ENCODE measurements at regions not wholly inside any gene's neighbourhood (a gene's known extent, or its start where the extent isn't known, plus 50 kb on each side); places are given as distances from the start of the nearest gene placed in this dataset.

- TF ChIP-seq, protein P1, sequence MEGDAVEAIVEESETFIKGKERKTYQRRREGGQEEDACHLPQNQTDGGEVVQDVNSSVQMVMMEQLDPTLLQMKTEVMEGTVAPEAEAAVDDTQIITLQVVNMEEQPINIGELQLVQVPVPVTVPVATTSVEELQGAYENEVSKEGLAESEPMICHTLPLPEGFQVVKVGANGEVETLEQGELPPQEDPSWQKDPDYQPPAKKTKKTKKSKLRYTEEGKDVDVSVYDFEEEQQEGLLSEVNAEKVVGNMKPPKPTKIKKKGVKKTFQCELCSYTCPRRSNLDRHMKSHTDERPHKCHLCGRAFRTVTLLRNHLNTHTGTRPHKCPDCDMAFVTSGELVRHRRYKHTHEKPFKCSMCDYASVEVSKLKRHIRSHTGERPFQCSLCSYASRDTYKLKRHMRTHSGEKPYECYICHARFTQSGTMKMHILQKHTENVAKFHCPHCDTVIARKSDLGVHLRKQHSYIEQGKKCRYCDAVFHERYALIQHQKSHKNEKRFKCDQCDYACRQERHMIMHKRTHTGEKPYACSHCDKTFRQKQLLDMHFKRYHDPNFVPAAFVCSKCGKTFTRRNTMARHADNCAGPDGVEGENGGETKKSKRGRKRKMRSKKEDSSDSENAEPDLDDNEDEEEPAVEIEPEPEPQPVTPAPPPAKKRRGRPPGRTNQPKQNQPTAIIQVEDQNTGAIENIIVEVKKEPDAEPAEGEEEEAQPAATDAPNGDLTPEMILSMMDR (IDR thresholded peaks at IDR 0.05; ENCODE audit: poor library complexity): no peak
- no peak for TF ChIP-seq EZH2 (IDR thresholded peaks at IDR 0.05; ENCODE audit: borderline replicate concordance)
Measured at GRCh38 chr20:56173438-56173837, 75.1 kb upstream of the MC3R start.

All from hepatocyte (in vitro differentiated cells).